ENCODE measurements at regions not wholly inside any gene's neighbourhood (a gene's known extent, or its start where the extent isn't known, plus 50 kb on each side); places are given as distances from the start of the nearest gene placed in this dataset.

DNA sequence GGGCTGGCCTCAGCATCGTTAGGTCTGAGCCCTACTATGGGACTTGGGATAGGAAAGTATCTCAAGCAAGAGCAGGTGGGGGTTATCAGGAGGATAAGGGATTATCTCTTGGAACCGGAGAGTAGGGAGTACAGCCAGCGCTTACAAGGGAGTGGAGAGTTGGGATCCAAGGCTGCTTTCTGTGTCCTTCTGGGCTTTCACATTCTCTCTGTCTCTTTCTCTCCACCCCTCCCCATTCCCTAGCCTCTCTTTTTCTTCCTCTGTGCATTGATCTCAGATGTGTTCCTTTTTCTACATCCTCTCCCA is 170.2 kb downstream of the BUD13 start:
- TF ChIP-seq, protein P1, sequence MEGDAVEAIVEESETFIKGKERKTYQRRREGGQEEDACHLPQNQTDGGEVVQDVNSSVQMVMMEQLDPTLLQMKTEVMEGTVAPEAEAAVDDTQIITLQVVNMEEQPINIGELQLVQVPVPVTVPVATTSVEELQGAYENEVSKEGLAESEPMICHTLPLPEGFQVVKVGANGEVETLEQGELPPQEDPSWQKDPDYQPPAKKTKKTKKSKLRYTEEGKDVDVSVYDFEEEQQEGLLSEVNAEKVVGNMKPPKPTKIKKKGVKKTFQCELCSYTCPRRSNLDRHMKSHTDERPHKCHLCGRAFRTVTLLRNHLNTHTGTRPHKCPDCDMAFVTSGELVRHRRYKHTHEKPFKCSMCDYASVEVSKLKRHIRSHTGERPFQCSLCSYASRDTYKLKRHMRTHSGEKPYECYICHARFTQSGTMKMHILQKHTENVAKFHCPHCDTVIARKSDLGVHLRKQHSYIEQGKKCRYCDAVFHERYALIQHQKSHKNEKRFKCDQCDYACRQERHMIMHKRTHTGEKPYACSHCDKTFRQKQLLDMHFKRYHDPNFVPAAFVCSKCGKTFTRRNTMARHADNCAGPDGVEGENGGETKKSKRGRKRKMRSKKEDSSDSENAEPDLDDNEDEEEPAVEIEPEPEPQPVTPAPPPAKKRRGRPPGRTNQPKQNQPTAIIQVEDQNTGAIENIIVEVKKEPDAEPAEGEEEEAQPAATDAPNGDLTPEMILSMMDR (IDR thresholded peaks at IDR 0.05; ENCODE audit: low read depth, low read length): no peak
- Histone ChIP-seq H3K9me3 (ENCODE audit: control insufficient read depth, insufficient read depth, low read length) (no peaks in the 10 kb centered on the region), H3K27me3 (ENCODE audit: control insufficient read depth, insufficient read depth, low read length) (no peaks in the 10 kb centered on the region), H3K4me3 (ENCODE audit: low read depth, low read length) (no peak overlapping the region), H3K27ac (ENCODE audit: low read depth, low read length) (no peak overlapping the region)
- CTCF ChIA-PET: no interaction called here
- POLR2A ChIA-PET: no interaction called here
- DNase-seq (ENCODE audit: low read depth, low spot score): no peak

DNA sequence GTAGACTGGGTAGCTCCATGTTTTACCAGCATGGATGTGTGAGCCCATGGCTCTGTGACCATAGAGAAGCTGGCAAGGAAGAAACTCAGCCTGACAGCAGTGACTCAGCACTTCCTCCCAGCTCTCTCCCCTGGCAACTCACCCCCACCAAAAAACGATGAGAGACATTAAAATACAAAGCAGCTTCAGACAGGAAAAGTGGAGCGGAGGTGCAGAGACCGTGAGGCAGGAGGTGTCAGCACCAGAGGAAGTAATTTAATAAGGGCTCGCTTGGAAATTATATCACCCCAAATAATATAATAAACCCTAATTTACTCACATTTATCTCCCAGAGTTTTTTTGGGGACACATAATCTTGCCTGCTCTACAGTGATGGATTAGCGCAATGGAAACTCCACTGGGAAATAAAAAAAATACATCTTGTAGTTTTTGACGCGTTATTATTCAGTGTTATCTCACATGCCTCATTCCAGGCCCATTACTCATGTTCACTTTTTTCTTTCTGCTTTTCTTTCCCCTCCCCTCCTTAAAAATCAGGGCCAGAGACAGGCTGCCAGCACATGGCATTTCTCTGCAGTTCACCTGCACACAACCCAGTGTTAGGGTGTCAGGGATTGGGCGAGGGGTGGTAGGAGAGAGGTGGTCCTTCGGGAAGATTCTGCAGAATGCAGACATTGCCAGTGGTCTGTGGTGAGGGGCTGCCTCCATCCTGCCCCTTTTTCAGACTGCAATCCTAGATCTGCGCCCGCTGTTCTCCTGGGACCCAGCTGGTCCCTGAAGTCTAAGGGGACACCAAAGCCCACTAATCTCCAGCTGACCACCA is 170.8 kb downstream of the BUD13 start:
- DNase-seq (ENCODE audit: low read depth, low spot score): no peak
- POLR2A ChIA-PET: no interaction called here
- CTCF ChIA-PET: no interaction called here
- Histone ChIP-seq H3K27me3 (ENCODE audit: control insufficient read depth, insufficient read depth, low read length) (no peaks in the 10 kb centered on the region), H3K9me3 (ENCODE audit: control insufficient read depth, insufficient read depth, low read length) (no peaks in the 10 kb centered on the region), H3K4me3 (ENCODE audit: low read depth, low read length) (no peak overlapping the region), H3K27ac (ENCODE audit: low read depth, low read length) (no peak overlapping the region)
- TF ChIP-seq, protein P1 (IDR thresholded peaks at IDR 0.05; ENCODE audit: low read depth, low read length): no peak

DNA sequence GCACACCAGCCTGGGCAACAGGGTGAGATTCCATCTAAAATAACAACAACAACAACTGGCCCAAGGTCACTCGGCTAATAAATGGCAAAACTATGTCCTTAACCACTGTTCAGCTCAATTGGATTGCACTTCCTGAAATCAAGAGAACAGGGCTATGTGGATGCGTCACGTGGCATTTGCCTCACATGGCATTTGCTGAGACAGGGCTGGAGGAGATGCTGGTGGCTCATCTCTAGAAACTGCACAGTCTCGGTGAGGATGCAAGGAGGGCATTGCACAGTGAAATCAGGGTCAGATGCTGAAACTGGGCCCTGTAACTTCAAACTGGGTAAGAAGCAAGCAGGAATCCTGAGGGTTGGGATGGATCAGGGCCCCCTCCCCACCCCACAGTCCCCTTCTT is 171.9 kb downstream of the BUD13 start:
- TF ChIP-seq, protein P1 (IDR thresholded peaks at IDR 0.05; ENCODE audit: low read depth, low read length): no peak
- POLR2A ChIA-PET: no interaction called here
- CTCF ChIA-PET: no interaction called here
- Histone ChIP-seq H3K27ac (ENCODE audit: low read depth, low read length) (no peak overlapping the region), H3K4me3 (ENCODE audit: low read depth, low read length) (no peak overlapping the region), H3K27me3 (ENCODE audit: control insufficient read depth, insufficient read depth, low read length) (no peaks in the 10 kb centered on the region), H3K9me3 (ENCODE audit: control insufficient read depth, insufficient read depth, low read length) (no peaks in the 10 kb centered on the region)
- no peak for DNase-seq (ENCODE audit: low read depth, low spot score)

DNA sequence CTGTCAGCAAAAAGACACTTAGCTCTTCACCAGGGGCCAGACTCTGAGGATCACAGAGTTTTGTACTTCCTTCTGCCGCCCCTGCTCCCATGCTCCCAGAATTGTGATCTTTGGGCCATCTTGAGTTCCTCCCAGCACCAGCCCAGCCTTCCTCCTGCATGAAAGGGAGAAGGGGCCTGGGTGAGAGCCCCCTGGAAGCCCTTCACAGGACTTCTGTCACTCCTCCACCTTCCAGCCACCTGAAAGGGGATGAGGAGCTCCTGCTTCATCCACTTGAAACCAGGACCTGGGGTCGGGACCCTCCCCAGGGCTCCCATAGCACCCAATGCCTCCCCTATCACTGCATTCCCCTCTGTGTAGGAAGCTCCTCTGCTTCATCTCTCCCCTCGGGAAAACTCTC is 174.2 kb downstream of the BUD13 start:
- Histone ChIP-seq H3K27ac (ENCODE audit: low read depth, low read length) (no peak overlapping the region), H3K4me3 (ENCODE audit: low read depth, low read length) (no peak overlapping the region), H3K27me3 (ENCODE audit: control insufficient read depth, insufficient read depth, low read length) (no peaks in the 10 kb centered on the region), H3K9me3 (ENCODE audit: control insufficient read depth, insufficient read depth, low read length) (no peaks in the 10 kb centered on the region)
- DNase-seq (ENCODE audit: low read depth, low spot score): no peak
- TF ChIP-seq, protein P1 (IDR thresholded peaks at IDR 0.05; ENCODE audit: low read depth, low read length): no peak
- ChIA-PET POLR2A (no interaction called here), CTCF (no interaction called here)

DNA sequence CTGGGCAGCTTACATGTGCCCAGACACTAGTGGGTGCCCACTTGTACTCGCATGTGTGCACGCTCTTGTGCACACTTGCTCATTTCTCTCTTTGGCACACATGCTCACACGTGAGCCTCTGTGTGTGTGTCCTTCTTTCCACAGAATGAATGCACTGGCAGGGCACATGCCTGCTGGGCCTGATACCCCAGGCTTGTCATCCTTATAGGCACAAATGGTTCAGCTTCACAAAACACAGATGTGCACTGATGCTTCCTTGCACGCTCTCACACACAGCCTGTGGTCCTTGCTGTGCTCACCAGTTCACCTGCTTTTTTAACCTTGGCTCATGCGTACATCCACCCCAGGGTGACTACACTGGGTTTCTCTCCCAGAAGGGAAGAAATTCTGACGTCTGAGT is 174.8 kb downstream of the BUD13 start:
- CTCF ChIA-PET: no interaction called here
- Histone ChIP-seq H3K27me3 (ENCODE audit: control insufficient read depth, insufficient read depth, low read length) (no peaks in the 10 kb centered on the region), H3K27ac (ENCODE audit: low read depth, low read length) (no peak overlapping the region), H3K4me3 (ENCODE audit: low read depth, low read length) (no peak overlapping the region), H3K9me3 (ENCODE audit: control insufficient read depth, insufficient read depth, low read length) (no peaks in the 10 kb centered on the region)
- TF ChIP-seq, protein P1 (IDR thresholded peaks at IDR 0.05; ENCODE audit: low read depth, low read length): no peak
- DNase-seq (ENCODE audit: low read depth, low spot score): no peak
- POLR2A ChIA-PET: no interaction called here
